GM12878 (cell line): ENCODE measurements at regions not wholly inside any gene's neighbourhood (a gene's known extent, or its start where the extent isn't known, plus 50 kb on each side); places are given as distances from the start of the nearest gene placed in this dataset.
A peak's percentile ranks its signal among the peaks of the same experiment; 100 is the strongest.

Source experiments
- ATF2 ChIP-seq: IDR thresholded peaks from 2 replicates; pipeline ENCODE4 v1.6.1; 2012; ENCODE audit warnings: low read length, inconsistent platforms
- ATF7 ChIP-seq: fragments of 450-650 bp; IDR thresholded peaks from 2 replicates; pipeline ENCODE4 v1.6.1; 2016; ENCODE audit warnings: low read depth, mild to moderate bottlenecking
- EZH2 ChIP-seq: IDR thresholded peaks from 2 replicates; pipeline ENCODE4 v1.6.1; 2012; ENCODE audit warnings: low read depth, mild to moderate bottlenecking, control low read depth, inconsistent platforms, low read length, borderline replicate concordance; ENCODE audit not compliant: control insufficient read depth
- HDAC6 ChIP-seq: fragments of 200-600 bp; sonication (generic); IDR thresholded peaks from one replicate; pipeline ENCODE4 v1.8.0; 2017; ENCODE audit warnings: antibody characterized with exemption; ENCODE audit not compliant: unreplicated experiment
- HDGF ChIP-seq: fragments of 450-650 bp; IDR thresholded peaks from 2 replicates; pipeline ENCODE4 v1.6.1; 2016; ENCODE audit warnings: antibody characterized with exemption
- MEF2A ChIP-seq: IDR thresholded peaks from 2 replicates; pipeline ENCODE4 v1.6.1; 2011; ENCODE audit warnings: low read depth, mild to moderate bottlenecking, low read length, moderate library complexity; ENCODE audit not compliant: insufficient read depth
- NBN ChIP-seq: fragments of 450-650 bp; IDR thresholded peaks from 2 replicates; pipeline ENCODE4 v1.6.1; 2016
- POLR2AphosphoS5 ChIP-seq: IDR thresholded peaks from 2 replicates; pipeline ENCODE4 v1.6.1; 2011; ENCODE audit warnings: mild to moderate bottlenecking, low read length, inconsistent platforms
- PRDM15 ChIP-seq: fragments of 450-650 bp; formaldehyde crosslinking; IDR thresholded peaks from 2 replicates; pipeline ENCODE4 v1.4.0; 2020; ENCODE audit warnings: mild to moderate bottlenecking, moderate library complexity
- ZSCAN29 ChIP-seq: fragments of 450-650 bp; IDR thresholded peaks from 2 replicates; pipeline ENCODE4 v1.6.1; 2017; ENCODE audit warnings: mild to moderate bottlenecking, moderate library complexity
- TF ChIP-seq, protein P1 (sequence below): IDR thresholded peaks from 2 replicates; pipeline ENCODE4 v1.6.1; 2011; ENCODE audit warnings: mild to moderate bottlenecking, low read depth, low read length, moderate library complexity; ENCODE audit not compliant: insufficient replicate concordance
- TF ChIP-seq, protein P2 (sequence below): fragments of 450-650 bp; IDR thresholded peaks from 2 replicates; pipeline ENCODE4 v1.6.1; 2016; ENCODE audit warnings: mild to moderate bottlenecking
- TF ChIP-seq, protein P3 (sequence below): IDR thresholded peaks from 2 replicates; pipeline ENCODE4 v1.6.1; 2012; ENCODE audit warnings: improper control_type of control experiment, low read depth, low read length; ENCODE audit not compliant: insufficient replicate concordance

DNA sequence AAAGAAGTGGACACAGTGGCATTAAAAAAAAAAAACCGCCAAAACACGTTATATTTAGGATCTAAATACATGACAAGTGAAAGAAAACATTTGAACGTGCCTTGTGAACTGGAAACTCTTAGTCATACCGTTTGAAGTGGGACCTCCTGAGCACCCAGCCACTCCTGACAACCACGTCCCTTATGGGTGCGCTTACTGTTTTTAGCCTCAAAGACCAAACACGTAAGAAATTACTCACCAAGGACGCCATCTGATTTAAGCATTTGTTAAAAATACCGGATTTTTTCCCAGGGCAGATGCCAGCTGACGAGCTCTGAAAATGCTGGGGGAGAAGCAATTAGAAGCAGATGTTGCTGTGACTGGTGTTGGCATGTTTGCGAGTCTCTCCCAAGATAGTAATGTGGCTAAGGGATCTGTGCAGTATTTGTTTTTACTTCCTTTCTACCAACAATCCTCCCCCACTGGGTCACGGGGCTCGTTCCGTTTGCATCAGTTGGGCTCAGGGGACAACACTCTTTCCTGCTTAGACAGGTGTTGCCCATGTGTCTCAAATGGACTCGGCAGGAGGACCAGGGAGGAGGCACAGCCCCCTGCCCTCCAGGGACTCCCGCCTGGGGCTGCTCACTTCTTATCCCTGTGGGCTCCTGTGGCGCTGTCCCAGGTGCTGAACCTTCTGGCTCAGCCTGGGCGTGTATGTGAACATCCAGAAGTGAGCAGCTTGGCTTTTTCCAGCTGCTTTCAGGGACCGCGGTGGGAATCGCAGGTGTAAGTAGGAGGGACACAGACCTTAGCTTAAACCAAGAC lies 101.0 kb downstream of the BEGAIN start (continued):
- TF ChIP-seq HDGF = no peak
- peak; percentile 78 for TF ChIP-seq ATF7
- peak; percentile 78 for TF ChIP-seq ZSCAN29
- TF ChIP-seq PRDM15 = no peak
- no peak for TF ChIP-seq HDAC6
- TF ChIP-seq, protein P1, sequence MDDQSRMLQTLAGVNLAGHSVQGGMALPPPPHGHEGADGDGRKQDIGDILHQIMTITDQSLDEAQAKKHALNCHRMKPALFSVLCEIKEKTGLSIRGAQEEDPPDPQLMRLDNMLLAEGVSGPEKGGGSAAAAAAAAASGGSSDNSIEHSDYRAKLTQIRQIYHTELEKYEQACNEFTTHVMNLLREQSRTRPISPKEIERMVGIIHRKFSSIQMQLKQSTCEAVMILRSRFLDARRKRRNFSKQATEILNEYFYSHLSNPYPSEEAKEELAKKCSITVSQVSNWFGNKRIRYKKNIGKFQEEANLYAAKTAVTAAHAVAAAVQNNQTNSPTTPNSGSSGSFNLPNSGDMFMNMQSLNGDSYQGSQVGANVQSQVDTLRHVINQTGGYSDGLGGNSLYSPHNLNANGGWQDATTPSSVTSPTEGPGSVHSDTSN = no peak
- TF ChIP-seq, protein P2, sequence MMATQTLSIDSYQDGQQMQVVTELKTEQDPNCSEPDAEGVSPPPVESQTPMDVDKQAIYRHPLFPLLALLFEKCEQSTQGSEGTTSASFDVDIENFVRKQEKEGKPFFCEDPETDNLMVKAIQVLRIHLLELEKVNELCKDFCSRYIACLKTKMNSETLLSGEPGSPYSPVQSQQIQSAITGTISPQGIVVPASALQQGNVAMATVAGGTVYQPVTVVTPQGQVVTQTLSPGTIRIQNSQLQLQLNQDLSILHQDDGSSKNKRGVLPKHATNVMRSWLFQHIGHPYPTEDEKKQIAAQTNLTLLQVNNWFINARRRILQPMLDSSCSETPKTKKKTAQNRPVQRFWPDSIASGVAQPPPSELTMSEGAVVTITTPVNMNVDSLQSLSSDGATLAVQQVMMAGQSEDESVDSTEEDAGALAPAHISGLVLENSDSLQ = peak; percentile 17; the same call in 1 of the 2 replicates
- TF ChIP-seq EZH2 = no peak
- no peak for TF ChIP-seq POLR2AphosphoS5
- TF ChIP-seq, protein P3, sequence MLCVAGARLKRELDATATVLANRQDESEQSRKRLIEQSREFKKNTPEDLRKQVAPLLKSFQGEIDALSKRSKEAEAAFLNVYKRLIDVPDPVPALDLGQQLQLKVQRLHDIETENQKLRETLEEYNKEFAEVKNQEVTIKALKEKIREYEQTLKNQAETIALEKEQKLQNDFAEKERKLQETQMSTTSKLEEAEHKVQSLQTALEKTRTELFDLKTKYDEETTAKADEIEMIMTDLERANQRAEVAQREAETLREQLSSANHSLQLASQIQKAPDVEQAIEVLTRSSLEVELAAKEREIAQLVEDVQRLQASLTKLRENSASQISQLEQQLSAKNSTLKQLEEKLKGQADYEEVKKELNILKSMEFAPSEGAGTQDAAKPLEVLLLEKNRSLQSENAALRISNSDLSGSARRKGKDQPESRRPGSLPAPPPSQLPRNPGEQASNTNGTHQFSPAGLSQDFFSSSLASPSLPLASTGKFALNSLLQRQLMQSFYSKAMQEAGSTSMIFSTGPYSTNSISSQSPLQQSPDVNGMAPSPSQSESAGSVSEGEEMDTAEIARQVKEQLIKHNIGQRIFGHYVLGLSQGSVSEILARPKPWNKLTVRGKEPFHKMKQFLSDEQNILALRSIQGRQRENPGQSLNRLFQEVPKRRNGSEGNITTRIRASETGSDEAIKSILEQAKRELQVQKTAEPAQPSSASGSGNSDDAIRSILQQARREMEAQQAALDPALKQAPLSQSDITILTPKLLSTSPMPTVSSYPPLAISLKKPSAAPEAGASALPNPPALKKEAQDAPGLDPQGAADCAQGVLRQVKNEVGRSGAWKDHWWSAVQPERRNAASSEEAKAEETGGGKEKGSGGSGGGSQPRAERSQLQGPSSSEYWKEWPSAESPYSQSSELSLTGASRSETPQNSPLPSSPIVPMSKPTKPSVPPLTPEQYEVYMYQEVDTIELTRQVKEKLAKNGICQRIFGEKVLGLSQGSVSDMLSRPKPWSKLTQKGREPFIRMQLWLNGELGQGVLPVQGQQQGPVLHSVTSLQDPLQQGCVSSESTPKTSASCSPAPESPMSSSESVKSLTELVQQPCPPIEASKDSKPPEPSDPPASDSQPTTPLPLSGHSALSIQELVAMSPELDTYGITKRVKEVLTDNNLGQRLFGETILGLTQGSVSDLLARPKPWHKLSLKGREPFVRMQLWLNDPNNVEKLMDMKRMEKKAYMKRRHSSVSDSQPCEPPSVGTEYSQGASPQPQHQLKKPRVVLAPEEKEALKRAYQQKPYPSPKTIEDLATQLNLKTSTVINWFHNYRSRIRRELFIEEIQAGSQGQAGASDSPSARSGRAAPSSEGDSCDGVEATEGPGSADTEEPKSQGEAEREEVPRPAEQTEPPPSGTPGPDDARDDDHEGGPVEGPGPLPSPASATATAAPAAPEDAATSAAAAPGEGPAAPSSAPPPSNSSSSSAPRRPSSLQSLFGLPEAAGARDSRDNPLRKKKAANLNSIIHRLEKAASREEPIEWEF = no peak
- peak; percentile 36; the same call in 1 of the 2 replicates for TF ChIP-seq NBN
- peak; percentile 76 for TF ChIP-seq ATF2
- peak; percentile 50; the same call in 1 of the 2 replicates for TF ChIP-seq MEF2A
